ENCODE measurements at regions not wholly inside any gene's neighbourhood (a gene's known extent, or its start where the extent isn't known, plus 50 kb on each side); places are given as distances from the start of the nearest gene placed in this dataset.

GRCh38 chr1:172949096-172949495 lies 101.6 kb downstream of the TNFSF18 start:
- TF ChIP-seq EZH2 (IDR thresholded peaks at IDR 0.05) (no peak), POLR2AphosphoS5 (IDR thresholded peaks at IDR 0.05; ENCODE audit: borderline replicate concordance, low read depth, low read length) (no peak)

Data from SK-N-MC (cell line).